Vagina (tissue), 2 donors: ENCODE measurements at regions not wholly inside any gene's neighbourhood (a gene's known extent, or its start where the extent isn't known, plus 50 kb on each side); places are given as distances from the start of the nearest gene placed in this dataset.

Experiments used
- DNase-seq, 2 donors: peaks; one replicate each; pipeline ENCODE4 v3.0.0-alpha.2; 2017; ENCODE audit errors: extremely low spot score in 2 of 2
- H3K27ac ChIP-seq: fragments of 200-600 bp; sonication (generic); one replicate; pipeline ENCODE4 v1.5.1; 2019
- H3K27me3 ChIP-seq: fragments of 200-600 bp; sonication (generic); one replicate; pipeline ENCODE4 v1.5.1; 2019
- H3K36me3 ChIP-seq, 2 donors: fragments of 200-600 bp; sonication (generic); one replicate each; pipeline ENCODE4 v1.5.1; 2017 to 2019
- H3K4me1 ChIP-seq: fragments of 200-600 bp; sonication (generic); one replicate; pipeline ENCODE4 v1.5.1; 2019
- H3K4me3 ChIP-seq, 2 donors: fragments of 200-600 bp; sonication (generic); 1 replicate in 1 of 2; 2 replicates in 1 of 2; pipeline ENCODE4 v1.5.1; 2016 to 2019
- H3K9me3 ChIP-seq: fragments of 200-600 bp; sonication (generic); one replicate; pipeline ENCODE4 v1.5.1; 2019
- POLR2A ChIP-seq, 2 donors: fragments of 450-650 bp; IDR thresholded peaks; one replicate each; pipeline ENCODE4 v1.6.1; 2017; ENCODE audit warnings: antibody characterized with exemption in 2 of 2, mild to moderate bottlenecking in 2 of 2, moderate library complexity in 2 of 2
- POLR2AphosphoS5 ChIP-seq, 2 donors: sonication (generic); formaldehyde crosslinking; IDR thresholded peaks; one replicate each; pipeline ENCODE4 v1.9.0; 2017; ENCODE audit warnings: antibody characterized with exemption in 2 of 2, mild to moderate bottlenecking in 2 of 2, low read depth in 1 of 2; ENCODE audit not compliant: insufficient read depth in 1 of 2
- intact Hi-C: fragments of 100-400 bp; cut with DNase I; formaldehyde crosslinking; loops from one replicate; pipeline ENCODE4 v1.15.1; 2023
- TF ChIP-seq, protein P1 (sequence below), 3 experiments: fragments of 450-650 bp in 2 of 3; fragments of 200-600 bp in 1 of 3; sonication (generic) in 1 of 3; IDR thresholded peaks; one replicate each; pipeline ENCODE4 v1.5.1; 2017 to 2019; ENCODE audit warnings: antibody characterized with exemption in 3 of 3, mild to moderate bottlenecking in 2 of 3, moderate library complexity in 2 of 3

DNA sequence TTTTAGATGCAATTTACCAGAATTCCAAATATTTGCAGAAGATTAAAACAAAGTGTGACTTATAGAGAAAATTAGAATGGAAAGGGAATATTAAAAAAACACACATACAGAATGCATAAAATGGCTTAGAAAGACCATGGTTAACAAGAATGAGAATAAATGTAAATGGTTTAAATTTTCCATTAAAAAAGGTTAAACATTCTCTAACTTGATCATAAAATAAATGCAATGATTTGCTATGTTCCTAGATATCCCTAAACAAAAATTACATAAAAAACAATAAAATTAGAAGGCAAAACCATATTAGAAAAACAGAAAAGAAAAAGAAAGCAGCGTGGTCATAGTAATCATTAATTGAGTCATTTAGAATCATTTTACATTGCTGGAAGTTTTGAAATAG, 152.5 kb downstream of the TMEM38B start:
- TF ChIP-seq POLR2A (IDR thresholded peaks at IDR 0.05) (no peak), POLR2AphosphoS5 (IDR thresholded peaks at IDR 0.05; ENCODE audit: insufficient read depth in 1 of 2, low read depth in 1 of 2) (no peak)
- TF ChIP-seq, protein P1, sequence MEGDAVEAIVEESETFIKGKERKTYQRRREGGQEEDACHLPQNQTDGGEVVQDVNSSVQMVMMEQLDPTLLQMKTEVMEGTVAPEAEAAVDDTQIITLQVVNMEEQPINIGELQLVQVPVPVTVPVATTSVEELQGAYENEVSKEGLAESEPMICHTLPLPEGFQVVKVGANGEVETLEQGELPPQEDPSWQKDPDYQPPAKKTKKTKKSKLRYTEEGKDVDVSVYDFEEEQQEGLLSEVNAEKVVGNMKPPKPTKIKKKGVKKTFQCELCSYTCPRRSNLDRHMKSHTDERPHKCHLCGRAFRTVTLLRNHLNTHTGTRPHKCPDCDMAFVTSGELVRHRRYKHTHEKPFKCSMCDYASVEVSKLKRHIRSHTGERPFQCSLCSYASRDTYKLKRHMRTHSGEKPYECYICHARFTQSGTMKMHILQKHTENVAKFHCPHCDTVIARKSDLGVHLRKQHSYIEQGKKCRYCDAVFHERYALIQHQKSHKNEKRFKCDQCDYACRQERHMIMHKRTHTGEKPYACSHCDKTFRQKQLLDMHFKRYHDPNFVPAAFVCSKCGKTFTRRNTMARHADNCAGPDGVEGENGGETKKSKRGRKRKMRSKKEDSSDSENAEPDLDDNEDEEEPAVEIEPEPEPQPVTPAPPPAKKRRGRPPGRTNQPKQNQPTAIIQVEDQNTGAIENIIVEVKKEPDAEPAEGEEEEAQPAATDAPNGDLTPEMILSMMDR (IDR thresholded peaks at IDR 0.05) = no peak
- Histone ChIP-seq H3K9me3 (no peaks in the 10 kb centered on the region), H3K36me3 (no peaks in the 10 kb centered on the region), H3K27me3 (no peaks in the 10 kb centered on the region), H3K27ac (no peak overlapping the region), H3K4me3 (no peak overlapping the region), H3K4me1 (no peaks in the 10 kb centered on the region)
- intact Hi-C loops = no loop called here
- no peak for DNase-seq

DNA sequence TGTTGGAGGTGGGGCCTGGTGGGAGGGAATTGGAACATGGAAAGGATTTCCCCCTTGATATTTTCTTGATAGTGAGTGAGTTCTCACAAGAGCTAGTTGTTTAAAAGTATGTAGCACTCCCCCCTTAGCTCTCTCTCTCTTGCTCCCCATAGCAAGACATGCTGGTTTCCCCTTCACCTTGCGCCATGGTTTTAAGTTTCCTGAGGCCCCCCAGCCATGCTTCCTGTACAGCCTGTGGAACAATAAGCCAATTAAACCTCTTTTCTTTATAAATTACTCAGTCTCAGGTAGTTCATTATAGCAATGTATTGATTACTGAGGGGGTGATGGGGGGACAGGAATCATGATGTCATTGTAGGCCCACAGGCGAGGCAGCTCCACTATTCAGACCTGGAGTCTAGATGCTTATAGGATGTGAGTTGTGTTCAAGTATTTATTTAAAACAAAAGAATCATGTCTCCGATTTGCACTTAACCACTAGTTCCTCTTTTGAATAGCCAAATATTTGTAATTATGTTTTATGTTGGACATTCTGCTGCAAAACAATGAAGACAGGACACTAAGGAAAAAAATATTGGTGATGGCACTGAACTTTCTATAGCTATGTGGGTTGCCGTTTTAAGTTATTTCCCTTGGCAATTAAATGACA, 156.6 kb downstream of the TMEM38B start:
- intact Hi-C loops = no loop called here
- Histone ChIP-seq H3K4me3 (no peak overlapping the region), H3K27me3 (no peaks in the 10 kb centered on the region), H3K4me1 (no peaks in the 10 kb centered on the region), H3K27ac (no peak overlapping the region), H3K9me3 (no peaks in the 10 kb centered on the region), H3K36me3 (no peaks in the 10 kb centered on the region)
- DNase-seq = no peak
- TF ChIP-seq POLR2AphosphoS5 (IDR thresholded peaks at IDR 0.05; ENCODE audit: insufficient read depth in 1 of 2, low read depth in 1 of 2) = no peak
- TF ChIP-seq POLR2A (IDR thresholded peaks at IDR 0.05) = no peak
- TF ChIP-seq, protein P1 (IDR thresholded peaks at IDR 0.05) = no peak

DNA sequence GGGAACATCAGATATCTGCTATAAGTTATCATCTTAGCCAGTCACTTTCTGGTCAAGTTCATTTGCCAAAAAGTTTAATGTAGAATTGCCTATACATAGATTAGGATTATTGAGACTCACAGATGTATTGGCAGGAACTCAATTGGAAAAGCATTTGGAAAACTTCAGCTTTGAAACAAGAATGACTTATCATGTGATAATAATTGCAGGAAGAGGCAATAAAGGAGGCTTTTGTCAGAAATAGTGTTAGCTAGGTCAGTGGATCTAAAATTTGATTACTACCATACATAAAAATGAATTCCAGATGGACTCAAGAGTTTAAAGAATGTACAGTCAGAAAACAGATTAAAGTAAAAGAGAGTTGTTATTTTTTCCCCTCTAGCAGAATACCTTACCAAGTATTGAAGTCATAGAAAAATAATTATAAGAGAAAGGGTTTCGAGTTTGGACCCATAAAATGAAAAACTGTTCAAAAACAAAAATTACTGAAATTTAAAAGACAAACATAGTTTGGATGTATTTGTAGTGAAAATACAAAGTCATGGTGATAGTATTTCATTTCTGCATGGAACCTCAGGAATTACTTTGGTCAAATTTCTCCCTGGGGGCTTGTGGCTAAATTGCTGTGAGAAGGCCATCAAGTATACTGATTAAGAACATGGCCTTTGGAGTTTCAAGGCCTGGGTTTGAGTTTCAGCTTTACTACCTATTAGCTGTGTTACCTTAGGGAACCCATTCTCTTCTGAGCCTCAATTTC, 159.9 kb downstream of the TMEM38B start:
- Histone ChIP-seq H3K36me3 (no peaks in the 10 kb centered on the region), H3K27me3 (no peaks in the 10 kb centered on the region), H3K27ac (no peak overlapping the region), H3K4me3 (no peak overlapping the region), H3K4me1 (no peaks in the 10 kb centered on the region), H3K9me3 (no peaks in the 10 kb centered on the region)
- TF ChIP-seq POLR2AphosphoS5 (IDR thresholded peaks at IDR 0.05; ENCODE audit: insufficient read depth in 1 of 2, low read depth in 1 of 2) (no peak), POLR2A (IDR thresholded peaks at IDR 0.05) (no peak)
- TF ChIP-seq, protein P1 (IDR thresholded peaks at IDR 0.05) = no peak
- DNase-seq = no peak
- intact Hi-C loops = no loop called here

DNA sequence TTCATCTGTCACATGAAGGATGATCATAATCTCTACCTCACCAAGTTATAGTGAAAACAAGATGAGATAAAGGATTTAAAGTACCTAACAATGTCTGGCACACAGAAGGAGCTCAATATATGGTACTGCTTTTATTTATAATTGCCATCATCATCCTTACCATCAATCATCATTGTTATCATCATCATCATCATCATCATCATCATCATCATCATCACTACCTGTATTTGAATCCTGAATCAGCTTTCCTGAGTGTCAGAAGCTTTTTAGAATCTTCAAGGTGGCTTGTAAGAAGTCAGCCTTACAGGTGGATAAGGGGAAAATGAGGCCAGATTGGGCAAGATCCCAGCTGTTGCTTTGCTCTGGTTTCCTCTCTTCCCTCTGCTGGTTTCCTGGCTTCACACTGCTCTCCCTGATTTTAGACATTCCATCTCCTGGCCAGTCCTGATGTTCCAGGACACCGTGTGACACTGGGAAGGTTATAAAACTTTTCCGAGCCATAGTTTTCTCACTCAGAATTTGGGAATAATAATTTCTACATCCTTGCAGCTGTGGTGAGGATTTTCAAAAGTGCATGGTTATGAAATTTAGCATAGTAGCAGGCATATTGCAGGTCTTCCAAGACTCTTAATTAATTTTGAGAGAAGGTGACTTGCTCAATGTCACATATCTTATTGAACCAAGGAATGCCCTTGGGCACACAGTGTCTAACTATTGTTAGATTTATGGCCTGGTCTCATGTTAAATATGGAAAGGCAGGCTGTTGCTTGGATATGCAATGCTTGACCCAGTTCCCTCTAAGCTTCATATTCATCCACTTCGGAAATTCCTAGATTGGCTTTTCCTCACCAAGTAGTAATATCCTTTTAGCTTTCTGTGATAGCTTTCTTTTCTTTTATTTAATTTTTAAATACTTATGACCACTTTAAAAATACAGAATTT, 160.7 kb downstream of the TMEM38B start:
- no peaks in the 10 kb centered on the region for H3K27me3 ChIP-seq
- H3K36me3 ChIP-seq = no peaks in the 10 kb centered on the region
- H3K27ac ChIP-seq = no peak overlapping the region
- intact Hi-C loops = no loop called here
- no peak for DNase-seq
- no peak for TF ChIP-seq POLR2A (IDR thresholded peaks at IDR 0.05)
- H3K9me3 ChIP-seq = no peaks in the 10 kb centered on the region
- H3K4me1 ChIP-seq = no peaks in the 10 kb centered on the region
- no peak overlapping the region for H3K4me3 ChIP-seq

DNA sequence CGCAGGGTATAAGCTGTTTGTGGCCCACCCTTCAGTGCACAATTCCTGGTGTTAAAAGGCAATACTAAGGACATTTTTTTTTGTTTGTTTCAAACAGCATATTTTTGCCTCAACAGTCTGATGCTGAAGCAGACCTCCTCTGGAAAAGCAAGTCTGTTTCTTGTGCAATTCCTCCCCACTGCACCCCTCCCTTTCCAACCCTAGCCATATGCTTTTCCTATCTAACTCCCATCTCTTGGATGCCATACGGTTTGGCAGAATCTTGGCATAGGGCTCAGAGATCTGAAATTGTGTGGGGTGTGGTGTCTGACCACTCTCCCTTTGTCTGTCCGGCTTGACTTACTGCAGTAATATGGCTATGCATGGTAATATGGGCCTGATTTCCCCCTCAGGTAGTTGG, 161.6 kb downstream of the TMEM38B start:
- no peak for TF ChIP-seq POLR2AphosphoS5 (IDR thresholded peaks at IDR 0.05; ENCODE audit: insufficient read depth in 1 of 2, low read depth in 1 of 2)
- TF ChIP-seq, protein P1 (IDR thresholded peaks at IDR 0.05) = no peak
- no peak for TF ChIP-seq POLR2A (IDR thresholded peaks at IDR 0.05)

More for the DNA sequence above, 161.6 kb downstream of the TMEM38B start:
- no peaks in the 10 kb centered on the region for H3K9me3 ChIP-seq
- no peak overlapping the region for H3K4me3 ChIP-seq
- no peaks in the 10 kb centered on the region for H3K27me3 ChIP-seq
- intact Hi-C loops = no loop called here
- H3K4me1 ChIP-seq = no peaks in the 10 kb centered on the region
- DNase-seq = no peak
- H3K27ac ChIP-seq = no peak overlapping the region
- no peaks in the 10 kb centered on the region for H3K36me3 ChIP-seq
